ENCODE measurements at regions not wholly inside any gene's neighbourhood (a gene's known extent, or its start where the extent isn't known, plus 50 kb on each side); places are given as distances from the start of the nearest gene placed in this dataset.

DNA sequence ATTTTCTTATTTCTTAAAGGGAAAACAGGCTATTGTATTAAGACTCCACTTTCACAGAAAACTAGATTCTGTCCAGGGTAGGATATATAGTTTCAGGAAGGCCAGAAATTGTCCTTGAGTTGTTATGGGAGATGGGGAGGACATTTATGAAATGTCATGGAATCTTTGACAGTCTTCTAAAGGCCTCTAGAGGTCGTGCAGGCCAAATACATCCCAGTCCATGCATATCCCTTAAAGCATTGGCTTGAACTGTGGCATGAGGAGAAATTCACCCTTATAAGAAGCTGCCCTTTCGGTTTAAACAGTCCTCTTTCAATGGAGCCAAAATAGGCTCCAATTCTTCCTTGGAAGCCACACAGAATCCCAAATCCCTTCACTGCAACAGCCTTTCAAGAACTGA is 183.6 kb upstream of the NOCT start:
- Histone ChIP-seq H3K9ac (ENCODE audit: low read depth, low read length) (no peak overlapping the region), H3K36me3 (ENCODE audit: insufficient read depth, low read length) (no peaks in the 10 kb centered on the region), H3K27me3 (ENCODE audit: insufficient read depth, low read length) (no peaks in the 10 kb centered on the region), H3K27ac (ENCODE audit: low read depth, low read length) (no peak overlapping the region), H3K4me3 (ENCODE audit: low read length) (no peak overlapping the region), H3K9me3 (ENCODE audit: insufficient read depth, low read depth, low read length) (no peaks in the 10 kb centered on the region), H3K4me1 (ENCODE audit: insufficient read depth, low read length) (0 out of 2 replicates have a peak, but pooled peaks cover 3% of the 10 kb centered on the region)
- 86% methylated on average over 2 of the region's 2 CpGs for WGBS

- Histone ChIP-seq H3K9me3 (ENCODE audit: insufficient read depth, low read depth, low read length) (no peaks in the 10 kb centered on the region), H3K36me3 (ENCODE audit: insufficient read depth, low read length) (no peaks in the 10 kb centered on the region), H3K4me1 (ENCODE audit: insufficient read depth, low read length) (no peaks in the 10 kb centered on the region), H3K27ac (ENCODE audit: low read depth, low read length) (no peak overlapping the region), H3K4me3 (ENCODE audit: low read length) (no peak overlapping the region), H3K27me3 (ENCODE audit: insufficient read depth, low read length) (no peaks in the 10 kb centered on the region), H3K9ac (ENCODE audit: low read depth, low read length) (no peak overlapping the region)
- 79% methylated on average over 1 of the region's 1 CpG for WGBS
Measured at GRCh38 chr4:138828926-138829325, 186.7 kb upstream of the NOCT start.

DNA sequence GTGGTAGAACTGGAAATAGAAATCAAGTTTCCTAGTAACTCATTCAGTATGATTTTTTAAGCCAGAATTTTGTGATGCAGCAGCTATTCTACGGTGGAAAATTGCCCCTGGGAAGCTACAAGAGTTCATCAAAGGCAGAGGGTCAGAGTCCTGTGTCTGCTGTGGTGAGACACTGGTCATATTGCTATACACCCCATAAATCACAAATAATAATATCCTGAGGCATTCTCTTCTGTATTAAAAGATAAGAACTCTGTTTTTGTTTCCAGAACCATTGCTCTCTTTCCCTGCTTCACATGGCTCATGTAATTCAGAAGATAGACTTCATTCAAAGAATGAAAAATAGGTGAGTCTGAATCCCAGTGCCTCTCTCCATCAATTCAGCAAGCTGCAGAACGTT is 188.8 kb upstream of the NOCT start:
- H3K27ac ChIP-seq (ENCODE audit: low read depth, low read length): no peak overlapping the region
- 75% methylated on average over 2 of the region's 2 CpGs for WGBS

GRCh38 chr4:138826322-138826721 is 189.3 kb upstream of the NOCT start:
- Histone ChIP-seq H3K36me3 (ENCODE audit: insufficient read depth, low read length) (no peaks in the 10 kb centered on the region), H3K27ac (ENCODE audit: low read depth, low read length) (no peak overlapping the region), H3K9me3 (ENCODE audit: insufficient read depth, low read depth, low read length) (no peaks in the 10 kb centered on the region), H3K4me1 (ENCODE audit: insufficient read depth, low read length) (no peaks in the 10 kb centered on the region), H3K4me3 (ENCODE audit: low read length) (no peak overlapping the region), H3K9ac (ENCODE audit: low read depth, low read length) (no peak overlapping the region), H3K27me3 (ENCODE audit: insufficient read depth, low read length) (no peaks in the 10 kb centered on the region)

More for the DNA sequence above, 188.8 kb upstream of the NOCT start:
- Histone ChIP-seq H3K4me1 (ENCODE audit: insufficient read depth, low read length) (no peaks in the 10 kb centered on the region), H3K27me3 (ENCODE audit: insufficient read depth, low read length) (no peaks in the 10 kb centered on the region), H3K36me3 (ENCODE audit: insufficient read depth, low read length) (no peaks in the 10 kb centered on the region), H3K9me3 (ENCODE audit: insufficient read depth, low read depth, low read length) (no peaks in the 10 kb centered on the region), H3K4me3 (ENCODE audit: low read length) (no peak overlapping the region), H3K9ac (ENCODE audit: low read depth, low read length) (no peak overlapping the region)

GRCh38 chr4:138821331-138821730 is 194.2 kb upstream of the NOCT start:
- H3K27ac ChIP-seq (ENCODE audit: low read depth, low read length): no peak overlapping the region
- WGBS: 85% methylated on average over 3 of the region's 3 CpGs
- H3K27me3 ChIP-seq (ENCODE audit: insufficient read depth, low read length): no peaks in the 10 kb centered on the region
- H3K4me1 ChIP-seq (ENCODE audit: insufficient read depth, low read length): no peaks in the 10 kb centered on the region
- no peak overlapping the region for H3K4me3 ChIP-seq (ENCODE audit: low read length)
- no peak overlapping the region for H3K9ac ChIP-seq (ENCODE audit: low read depth, low read length)
- no peaks in the 10 kb centered on the region for H3K36me3 ChIP-seq (ENCODE audit: insufficient read depth, low read length)
- H3K9me3 ChIP-seq (ENCODE audit: insufficient read depth, low read depth, low read length): no peaks in the 10 kb centered on the region

GRCh38 chr4:138816875-138817274 is 198.7 kb upstream of the NOCT start:
- Histone ChIP-seq H3K36me3 (ENCODE audit: insufficient read depth, low read length) (no peaks in the 10 kb centered on the region), H3K27ac (ENCODE audit: low read depth, low read length) (no peak overlapping the region), H3K27me3 (ENCODE audit: insufficient read depth, low read length) (no peaks in the 10 kb centered on the region), H3K4me1 (ENCODE audit: insufficient read depth, low read length) (no peaks in the 10 kb centered on the region), H3K4me3 (ENCODE audit: low read length) (no peak overlapping the region), H3K9me3 (ENCODE audit: insufficient read depth, low read depth, low read length) (no peaks in the 10 kb centered on the region), H3K9ac (ENCODE audit: low read depth, low read length) (no peak overlapping the region)
- WGBS: 59% methylated on average over 2 of the region's 3 CpGs

- Histone ChIP-seq H3K27ac (ENCODE audit: low read depth, low read length) (no peak overlapping the region), H3K27me3 (ENCODE audit: insufficient read depth, low read length) (no peaks in the 10 kb centered on the region), H3K4me1 (ENCODE audit: insufficient read depth, low read length) (no peaks in the 10 kb centered on the region), H3K36me3 (ENCODE audit: insufficient read depth, low read length) (no peaks in the 10 kb centered on the region), H3K9ac (ENCODE audit: low read depth, low read length) (no peak overlapping the region), H3K9me3 (ENCODE audit: insufficient read depth, low read depth, low read length) (no peaks in the 10 kb centered on the region), H3K4me3 (ENCODE audit: low read length) (no peak overlapping the region)
- over 99% methylated on average over 2 of the region's 2 CpGs for WGBS
Measured at GRCh38 chr4:138815811-138816210, 199.8 kb upstream of the NOCT start.

DNA sequence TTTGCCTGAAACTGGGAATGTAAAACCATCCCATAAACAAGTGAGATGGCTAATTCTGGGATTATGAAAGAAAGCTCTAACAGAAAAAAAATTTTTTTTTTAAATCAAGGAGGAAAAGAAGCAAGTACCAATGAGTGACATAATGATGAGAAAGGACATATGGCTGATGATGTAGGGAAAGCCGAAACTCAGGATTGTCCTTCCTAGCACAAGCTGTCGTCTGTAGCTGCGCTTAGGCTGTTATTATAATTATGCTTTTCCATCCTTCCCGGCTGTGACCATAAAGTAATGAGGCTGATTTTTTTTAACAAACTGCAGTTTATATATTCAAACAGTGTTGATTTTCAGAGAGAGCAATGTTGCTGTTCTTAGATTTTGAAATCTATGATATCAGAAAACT is 209.8 kb upstream of the NOCT start:
- Histone ChIP-seq H3K4me3 (ENCODE audit: low read length) (no peak overlapping the region), H3K27me3 (ENCODE audit: insufficient read depth, low read length) (no peaks in the 10 kb centered on the region), H3K9ac (ENCODE audit: low read depth, low read length) (no peak overlapping the region), H3K9me3 (ENCODE audit: insufficient read depth, low read depth, low read length) (no peaks in the 10 kb centered on the region), H3K4me1 (ENCODE audit: insufficient read depth, low read length) (no peaks in the 10 kb centered on the region), H3K36me3 (ENCODE audit: insufficient read depth, low read length) (no peaks in the 10 kb centered on the region), H3K27ac (ENCODE audit: low read depth, low read length) (no peak overlapping the region)
- WGBS: 72% methylated on average over 4 of the region's 4 CpGs

GRCh38 chr4:138804711-138805110 is 210.9 kb upstream of the NOCT start:
- no peak overlapping the region for H3K9ac ChIP-seq (ENCODE audit: low read depth, low read length)
- no peaks in the 10 kb centered on the region for H3K27me3 ChIP-seq (ENCODE audit: insufficient read depth, low read length)
- no peaks in the 10 kb centered on the region for H3K36me3 ChIP-seq (ENCODE audit: insufficient read depth, low read length)
- 66% methylated on average over 9 of the region's 9 CpGs for WGBS
- no peaks in the 10 kb centered on the region for H3K9me3 ChIP-seq (ENCODE audit: insufficient read depth, low read depth, low read length)
- no peak overlapping the region for H3K27ac ChIP-seq (ENCODE audit: low read depth, low read length)
- H3K4me3 ChIP-seq (ENCODE audit: low read length): no peak overlapping the region
- no peaks in the 10 kb centered on the region for H3K4me1 ChIP-seq (ENCODE audit: insufficient read depth, low read length)

- H3K9me3 ChIP-seq (ENCODE audit: insufficient read depth, low read depth, low read length): no peaks in the 10 kb centered on the region
- no peaks in the 10 kb centered on the region for H3K27me3 ChIP-seq (ENCODE audit: insufficient read depth, low read length)
- 93% methylated on average over 1 of the region's 4 CpGs for WGBS
- H3K4me3 ChIP-seq (ENCODE audit: low read length): no peak overlapping the region
- no peak overlapping the region for H3K9ac ChIP-seq (ENCODE audit: low read depth, low read length)
- H3K4me1 ChIP-seq (ENCODE audit: insufficient read depth, low read length): no peaks in the 10 kb centered on the region
- H3K27ac ChIP-seq (ENCODE audit: low read depth, low read length): no peak overlapping the region
- H3K36me3 ChIP-seq (ENCODE audit: insufficient read depth, low read length): no peaks in the 10 kb centered on the region
Measured at GRCh38 chr4:138803051-138803450, 212.5 kb upstream of the NOCT start.

DNA sequence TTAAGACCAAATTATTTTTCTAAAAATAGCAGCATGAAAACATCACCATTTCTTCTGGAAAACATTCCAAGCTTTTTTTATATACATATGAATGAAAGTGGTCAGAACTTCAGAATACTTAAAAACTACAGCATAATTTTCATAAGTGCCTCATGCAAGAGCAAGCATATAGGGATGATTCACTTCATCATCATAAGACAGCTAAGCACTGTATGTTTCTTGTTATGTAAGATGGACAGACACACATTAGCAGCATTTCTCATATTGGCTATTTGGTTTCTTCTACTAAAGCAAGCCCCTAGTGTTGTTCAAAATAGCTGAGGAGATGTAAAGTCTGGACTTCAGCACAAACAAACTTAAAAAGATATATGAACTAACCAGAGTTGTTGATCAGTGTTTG is 213.1 kb upstream of the NOCT start:
- H3K4me1 ChIP-seq (ENCODE audit: insufficient read depth, low read length): no peaks in the 10 kb centered on the region
- no peaks in the 10 kb centered on the region for H3K36me3 ChIP-seq (ENCODE audit: insufficient read depth, low read length)
- H3K9ac ChIP-seq (ENCODE audit: low read depth, low read length): no peak overlapping the region
- H3K9me3 ChIP-seq (ENCODE audit: insufficient read depth, low read depth, low read length): no peaks in the 10 kb centered on the region
- H3K4me3 ChIP-seq (ENCODE audit: low read length): no peak overlapping the region
- no peak overlapping the region for H3K27ac ChIP-seq (ENCODE audit: low read depth, low read length)
- H3K27me3 ChIP-seq (ENCODE audit: insufficient read depth, low read length): no peaks in the 10 kb centered on the region

DNA sequence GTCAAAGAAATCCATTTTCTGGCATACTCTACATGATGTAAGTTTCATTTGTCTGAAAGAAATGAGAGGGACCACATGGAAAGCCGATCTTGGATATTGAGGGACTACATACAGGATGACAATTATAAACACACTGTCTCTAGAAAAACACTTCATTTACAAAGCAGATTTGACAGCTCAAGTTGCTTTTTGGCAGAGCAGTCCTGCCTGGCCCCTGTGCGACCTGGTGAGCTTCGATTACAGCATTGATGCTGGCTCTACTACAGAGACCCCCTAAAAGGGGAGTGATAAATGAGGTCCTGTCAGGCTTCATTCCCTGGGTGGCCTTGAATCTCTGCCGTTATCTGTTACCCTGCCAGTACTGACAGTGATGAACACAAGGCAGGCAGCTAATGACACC is 215.2 kb upstream of the NOCT start:
- Histone ChIP-seq H3K4me3 (ENCODE audit: low read length) (no peak overlapping the region), H3K27ac (ENCODE audit: low read depth, low read length) (no peak overlapping the region), H3K27me3 (ENCODE audit: insufficient read depth, low read length) (no peaks in the 10 kb centered on the region), H3K9me3 (ENCODE audit: insufficient read depth, low read depth, low read length) (no peaks in the 10 kb centered on the region), H3K36me3 (ENCODE audit: insufficient read depth, low read length) (no peaks in the 10 kb centered on the region), H3K4me1 (ENCODE audit: insufficient read depth, low read length) (no peaks in the 10 kb centered on the region), H3K9ac (ENCODE audit: low read depth, low read length) (no peak overlapping the region)
- 95% methylated on average over 4 of the region's 4 CpGs for WGBS
